HG02610 (cell line): ENCODE measurements at regions not wholly inside any gene's neighbourhood (a gene's known extent, or its start where the extent isn't known, plus 50 kb on each side); places are given as distances from the start of the nearest gene placed in this dataset.
A peak's percentile ranks its signal among the peaks of the same experiment; 100 is the strongest.

Experiments used
- ATAC-seq: cut with Tn5 transposase; IDR thresholded peaks from one replicate; pipeline ENCODE4 v1.9.1; 2021; ENCODE audit warnings: mild to moderate bottlenecking, moderate library complexity; ENCODE audit not compliant: unreplicated experiment

DNA sequence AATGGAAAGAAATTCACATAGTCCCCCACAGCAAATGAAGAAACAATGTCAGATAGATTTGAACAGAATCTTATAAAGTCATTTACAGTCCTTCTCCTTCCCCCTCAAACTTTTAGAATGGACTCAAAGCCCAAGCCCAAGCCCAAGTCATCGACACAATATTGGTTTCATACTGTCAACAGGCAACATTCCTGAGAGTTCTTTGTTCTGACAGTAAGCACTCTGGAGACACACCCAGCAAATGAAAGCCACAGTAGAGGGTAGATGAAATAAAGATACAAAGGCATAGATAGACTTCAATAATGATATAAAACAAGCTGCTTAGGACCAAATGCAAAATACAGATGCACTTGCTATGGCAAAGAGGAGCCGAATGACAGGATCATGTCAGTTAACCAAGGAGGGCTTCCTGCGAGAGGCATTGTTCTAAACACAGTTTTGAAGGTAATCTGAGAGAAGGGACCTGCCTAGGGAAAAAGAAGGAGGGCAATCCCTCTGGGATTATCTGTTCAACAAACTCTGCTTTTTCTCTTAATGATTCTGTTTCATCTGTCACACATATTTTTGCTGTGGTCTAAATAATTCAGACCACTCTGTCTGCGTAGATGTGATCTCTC lies 97.1 kb upstream of the MAP4K3 start:
- no peak for ATAC-seq

GRCh38 chr2:39535636-39536185 lies 98.6 kb upstream of the MAP4K3 start:
- ATAC-seq: no peak

- ATAC-seq: peak; percentile 74
Measured at GRCh38 chr2:39537150-39537549, 100.1 kb upstream of the MAP4K3 start.

- ATAC-seq: no peak
Measured at GRCh38 chr2:39538718-39539117, 101.6 kb upstream of the MAP4K3 start.

GRCh38 chr2:39540414-39540813 lies 103.3 kb upstream of the MAP4K3 start:
- no peak for ATAC-seq

- ATAC-seq: no peak
Measured at GRCh38 chr2:39541011-39541930, 104.2 kb upstream of the MAP4K3 start.

GRCh38 chr2:39542523-39542922 lies 105.4 kb upstream of the MAP4K3 start:
- no peak for ATAC-seq

- ATAC-seq: no peak
Measured at GRCh38 chr2:39545957-39546356, 108.9 kb upstream of the MAP4K3 start.

DNA sequence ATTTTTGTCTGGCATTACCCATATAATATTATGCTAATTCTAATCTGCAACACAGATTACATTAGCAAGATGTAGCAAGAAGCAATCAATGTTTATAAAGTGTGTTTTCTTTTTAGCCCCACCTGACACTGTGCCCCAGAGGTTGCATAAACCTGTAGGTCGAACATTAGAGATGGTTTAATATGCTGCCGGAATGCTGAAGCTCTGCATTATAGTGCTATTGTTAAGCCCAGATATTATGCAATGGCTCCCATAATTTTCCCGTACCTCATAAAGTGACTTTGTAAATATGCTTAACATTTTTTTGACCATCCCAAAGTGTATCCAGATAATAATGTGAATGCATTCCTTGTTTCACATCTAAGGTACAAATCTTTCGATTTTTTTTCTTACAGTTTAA lies 109.3 kb upstream of the MAP4K3 start:
- no peak for ATAC-seq

GRCh38 chr2:39546937-39547336 lies 109.9 kb upstream of the MAP4K3 start:
- ATAC-seq: no peak

DNA sequence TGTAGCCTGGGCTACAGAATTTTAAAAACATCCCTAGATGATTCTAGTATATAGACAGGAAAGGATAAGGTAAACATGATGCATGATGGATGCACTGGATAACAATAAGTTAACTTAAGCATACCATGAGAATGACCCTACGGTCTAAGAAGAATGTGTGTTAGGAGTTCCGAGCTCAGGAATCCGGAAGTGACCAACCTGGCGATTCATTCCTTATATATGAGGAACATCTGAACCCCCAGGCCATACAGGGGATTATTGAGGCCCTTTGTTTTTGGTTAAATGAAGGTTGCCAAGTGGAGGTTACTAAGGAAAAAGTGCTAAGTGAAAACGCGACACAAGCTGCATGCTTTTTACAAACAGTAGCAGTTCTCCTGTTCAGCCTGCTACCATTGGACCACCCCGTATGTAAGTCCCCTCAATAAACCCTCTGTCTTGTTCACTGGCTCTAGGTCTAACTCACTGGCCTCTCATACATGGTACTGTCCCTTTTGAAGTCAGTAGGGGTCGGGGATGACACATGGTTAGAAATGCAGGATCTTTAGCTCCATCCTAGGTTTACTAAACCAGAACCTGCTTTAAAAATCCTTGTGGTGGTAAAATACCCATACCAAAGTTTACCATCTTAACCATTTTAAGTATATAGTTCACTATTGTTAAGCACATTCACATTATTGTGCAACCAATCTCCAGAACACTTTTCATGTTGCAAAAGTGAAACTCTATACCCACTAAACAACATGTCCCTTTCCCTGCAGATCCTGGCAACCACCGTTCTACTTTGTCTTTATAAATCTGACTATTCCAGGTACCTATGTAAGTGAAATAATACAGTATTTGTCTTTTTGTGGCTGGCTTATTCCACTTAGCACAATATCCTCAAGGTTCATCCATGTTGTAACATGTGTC lies 111.0 kb upstream of the MAP4K3 start:
- ATAC-seq: no peak

GRCh38 chr2:39549000-39549399 lies 111.9 kb upstream of the MAP4K3 start:
- ATAC-seq: no peak

GRCh38 chr2:39549718-39550464 lies 112.8 kb upstream of the MAP4K3 start:
- no peak for ATAC-seq

DNA sequence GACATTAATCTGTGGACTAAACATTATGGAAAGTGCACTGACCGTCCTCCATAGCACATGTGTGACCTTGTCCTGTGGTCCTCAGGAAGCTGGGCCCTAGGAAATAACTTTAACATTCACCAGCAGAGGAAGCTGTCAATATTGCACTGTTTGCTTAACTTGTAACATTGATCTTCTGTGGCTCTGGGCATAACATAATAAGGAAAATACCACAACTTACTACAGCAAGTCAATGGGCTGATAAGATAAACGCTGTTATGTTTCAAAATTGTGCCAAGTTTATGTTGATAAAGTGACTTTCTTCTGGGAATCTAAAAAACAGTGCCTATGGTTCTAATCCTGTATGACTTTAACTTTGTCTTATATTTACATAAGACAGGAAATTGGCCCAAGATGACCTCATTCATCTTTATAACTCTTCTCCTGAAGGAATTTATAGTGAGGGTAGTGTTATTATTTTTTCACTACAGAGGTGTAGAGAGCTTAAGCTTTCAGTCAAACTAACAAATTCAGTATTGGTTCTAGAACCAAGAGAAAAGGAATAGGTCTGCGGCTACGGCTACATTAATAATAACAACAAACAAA lies 113.7 kb upstream of the MAP4K3 start:
- no peak for ATAC-seq

DNA sequence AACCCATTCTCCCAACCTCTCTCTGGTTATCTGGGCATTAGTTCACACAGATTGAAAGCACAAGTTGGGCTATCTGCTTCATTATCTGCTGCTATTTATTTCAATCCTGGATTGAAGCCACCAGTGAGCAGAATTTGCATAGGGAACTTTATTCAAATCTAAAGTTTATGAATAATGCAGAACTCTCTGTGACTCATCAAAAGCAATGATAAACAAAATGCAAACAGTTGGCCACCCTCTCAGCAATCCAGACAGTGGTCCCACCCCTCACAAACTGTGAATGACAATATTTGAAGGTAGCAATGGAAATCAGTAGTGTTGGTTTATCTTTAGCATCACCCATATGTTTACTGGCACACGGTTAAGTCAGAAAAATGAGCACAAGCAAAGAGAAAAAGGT lies 106.8 kb upstream of the TMEM178A start:
- ATAC-seq: no peak

GRCh38 chr2:39563572-39563971 lies 102.1 kb upstream of the TMEM178A start:
- ATAC-seq: no peak

DNA sequence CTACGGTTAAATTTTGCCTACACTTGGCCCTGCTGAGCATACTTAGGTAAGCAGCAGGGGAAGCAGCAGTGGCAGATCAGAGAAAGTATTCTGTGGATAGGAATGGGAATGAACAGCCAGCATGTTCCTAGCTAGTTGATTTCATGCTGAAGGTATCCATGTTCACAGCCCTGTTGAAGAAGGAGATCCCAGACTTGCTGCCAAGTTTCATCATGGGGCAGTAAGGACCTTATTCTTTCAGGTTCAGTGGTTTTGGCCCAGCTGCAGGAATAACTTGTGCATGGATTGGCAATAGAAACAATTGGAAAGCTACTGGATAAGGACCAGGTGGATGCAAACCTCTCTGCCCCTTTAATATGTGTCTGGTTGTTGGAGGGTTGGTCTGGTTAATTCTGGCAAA lies 98.2 kb upstream of the TMEM178A start:
- no peak for ATAC-seq

DNA sequence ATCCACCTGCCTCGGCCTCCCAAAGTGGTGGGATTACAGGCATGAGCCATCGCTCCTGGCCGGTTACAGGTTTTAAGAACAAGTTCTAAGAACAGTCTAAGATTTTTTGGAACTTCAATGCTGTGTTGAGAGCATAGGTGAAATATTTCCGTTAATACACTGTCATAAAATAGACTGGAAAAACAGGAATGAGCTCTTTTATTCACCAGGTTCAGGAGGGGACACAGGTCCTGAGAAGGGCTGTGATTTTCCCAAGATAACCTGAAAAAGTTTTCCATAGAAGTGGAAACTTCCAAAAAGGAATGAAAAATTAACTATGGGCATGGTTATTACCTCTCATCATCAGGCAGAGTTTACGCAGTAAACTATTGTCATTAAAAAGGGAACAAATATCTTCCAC lies 97.6 kb upstream of the TMEM178A start:
- ATAC-seq: no peak

GRCh38 chr2:39568561-39569006 lies 97.1 kb upstream of the TMEM178A start:
- no peak for ATAC-seq

DNA sequence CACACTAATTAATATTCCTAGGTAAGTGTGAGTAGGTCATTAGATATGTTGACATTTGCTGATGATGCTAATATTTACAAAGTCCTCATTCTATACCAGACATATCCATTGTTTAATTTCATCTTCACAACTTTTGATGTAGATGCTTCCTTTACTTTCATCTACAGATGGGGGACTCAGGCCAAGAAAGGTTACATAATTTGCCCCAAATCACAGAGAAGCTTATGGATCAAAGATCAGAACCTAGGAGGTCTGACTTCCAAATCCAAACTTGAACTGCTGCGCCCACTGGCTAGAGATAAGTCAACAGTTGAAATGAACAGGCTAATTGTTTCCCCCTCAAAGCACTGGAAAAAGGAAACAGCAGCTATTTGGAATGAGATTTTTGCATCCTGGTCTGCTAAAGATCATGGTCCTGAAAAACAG lies 95.6 kb upstream of the TMEM178A start:
- ATAC-seq: no peak
